Neural cell (in vitro differentiated cells): ENCODE measurements at regions not wholly inside any gene's neighbourhood (a gene's known extent, or its start where the extent isn't known, plus 50 kb on each side); places are given as distances from the start of the nearest gene placed in this dataset.
"Not testable (repeated sequence)": the region's sequence is repeated elsewhere in the genome, so short reads cannot be mapped to it uniquely, and the experiment has no call there.

Experiments
- H2AFZ ChIP-seq: fragments of 200-600, 300-800 bp; sonication (generic), shearing (Covaris generic); 2 replicates; pipeline ENCODE4 v1.6.0; 2014; ENCODE audit warnings: low read depth, mild to moderate bottlenecking, antibody characterized with exemption, low read length, moderate library complexity
- H3F3A ChIP-seq: fragments of 200-600 bp; shearing (Covaris generic); 2 replicates; pipeline ENCODE4 v1.6.1; 2016; ENCODE audit warnings: mild to moderate bottlenecking, moderate library complexity, mixed read lengths, antibody characterized with exemption, low read length; ENCODE audit not compliant: insufficient read depth, poor library complexity, severe bottlenecking
- H3K27ac ChIP-seq: fragments of 200-600, 300-800 bp; sonication (generic), shearing (Covaris generic); 2 replicates; pipeline ENCODE4 v1.5.1; 2014; ENCODE audit warnings: mild to moderate bottlenecking, low read length, moderate library complexity
- H3K27me3 ChIP-seq: fragments of 300-800, 200-600 bp; sonication (generic), shearing (Covaris generic); 2 replicates; pipeline ENCODE4 v1.6.0; 2014; ENCODE audit warnings: mild to moderate bottlenecking, low read depth, low read length, moderate library complexity; ENCODE audit not compliant: insufficient read depth
- H3K36me3 ChIP-seq: fragments of 300-800, 200-600 bp; sonication (generic), shearing (Covaris generic); 2 replicates; pipeline ENCODE4 v1.5.1; 2014; ENCODE audit warnings: mild to moderate bottlenecking, antibody characterized with exemption, low read length, moderate library complexity; ENCODE audit not compliant: insufficient read depth
- H3K4me2 ChIP-seq: fragments of 300-800, 200-600 bp; sonication (generic), shearing (Covaris generic); 2 replicates; pipeline ENCODE4 v1.6.0; 2014; ENCODE audit warnings: mild to moderate bottlenecking, low read length
- H3K4me3 ChIP-seq: fragments of 300-800, 200-600 bp; sonication (generic), shearing (Covaris generic); 2 replicates; pipeline ENCODE4 v1.5.1; 2014; ENCODE audit warnings: mild to moderate bottlenecking, low read length, moderate library complexity
- H3K79me2 ChIP-seq: fragments of 200-600 bp; shearing (Covaris generic); replicated peaks from 2 replicates; pipeline ENCODE4 v1.6.0; 2014; ENCODE audit warnings: mild to moderate bottlenecking, low read length, moderate library complexity; ENCODE audit not compliant: insufficient read depth
- H3K9ac ChIP-seq: fragments of 300-800, 200-600 bp; sonication (generic), shearing (Covaris generic); 2 replicates; pipeline ENCODE4 v1.6.1; 2016; ENCODE audit warnings: mild to moderate bottlenecking, low read length, mixed read lengths
- H3K9me2 ChIP-seq: fragments of 200-600 bp; shearing (Covaris generic); 2 replicates; pipeline ENCODE4 v1.6.1; 2016; ENCODE audit warnings: mild to moderate bottlenecking, low read length, mixed read lengths; ENCODE audit not compliant: insufficient read depth
- H3K9me3 ChIP-seq: fragments of 200-600, 300-800 bp; sonication (generic), shearing (Covaris generic); 2 replicates; pipeline ENCODE4 v1.6.1; 2016; ENCODE audit warnings: mild to moderate bottlenecking, mixed run types, low read length, moderate library complexity, mixed read lengths
- H4K20me1 ChIP-seq: fragments of 200-600 bp; shearing (Covaris generic); 2 replicates; pipeline ENCODE4 v1.6.1; 2016; ENCODE audit warnings: mild to moderate bottlenecking, mixed run types; ENCODE audit not compliant: insufficient read depth
- CTCF ChIP-seq: fragments of 450-650 bp; IDR thresholded peaks from 2 replicates; pipeline ENCODE4 v1.5.1; 2014; ENCODE audit warnings: antibody characterized with exemption, mild to moderate bottlenecking, moderate library complexity; ENCODE audit not compliant: poor library complexity, severe bottlenecking
- EP300 ChIP-seq: fragments of 450-650 bp; conservative IDR thresholded peaks from 2 replicates; pipeline ENCODE4 v1.6.1; 2014; ENCODE audit warnings: antibody characterized with exemption, mild to moderate bottlenecking, moderate library complexity; ENCODE audit not compliant: poor library complexity, severe bottlenecking
- EZH2 ChIP-seq: fragments of 200-600, 300-800 bp; shearing (Covaris generic), sonication (generic); IDR thresholded peaks from 2 replicates; pipeline ENCODE4 v1.6.1; 2014; ENCODE audit warnings: antibody characterized with exemption, low read length, borderline replicate concordance, mild to moderate bottlenecking; ENCODE audit not compliant: insufficient read depth, poor library complexity, severe bottlenecking
- MXI1 ChIP-seq: fragments of 450-650 bp; conservative IDR thresholded peaks from 2 replicates; pipeline ENCODE4 v1.6.1; 2014; ENCODE audit warnings: antibody characterized with exemption, mild to moderate bottlenecking; ENCODE audit not compliant: poor library complexity, severe bottlenecking
- POLR2AphosphoS5 ChIP-seq: IDR thresholded peaks from 2 replicates; pipeline ENCODE4 v1.6.1; 2012
- RAD21 ChIP-seq: fragments of 450-650 bp; conservative IDR thresholded peaks from 2 replicates; pipeline ENCODE4 v1.6.1; 2014; ENCODE audit warnings: antibody characterized with exemption, mild to moderate bottlenecking, moderate library complexity
- REST ChIP-seq: IDR thresholded peaks from 2 replicates; pipeline ENCODE4 v1.6.1; 2012; ENCODE audit warnings: borderline replicate concordance
- SMC3 ChIP-seq: fragments of 450-650 bp; conservative IDR thresholded peaks from 2 replicates; pipeline ENCODE4 v1.6.1; 2014; ENCODE audit warnings: antibody characterized with exemption, mild to moderate bottlenecking, moderate library complexity; ENCODE audit not compliant: poor library complexity
- TAF1 ChIP-seq: IDR thresholded peaks from 2 replicates; pipeline ENCODE4 v1.6.1; 2012; ENCODE audit warnings: low read depth

GRCh38 chr11:39745401-39745800, 1714.1 kb downstream of the LRRC4C start:
- Histone ChIP-seq H3K9me3 (no peaks in the 10 kb centered on the region), H2AFZ (no peak overlapping the region), H3K27ac (no peak overlapping the region), H3K79me2 (no peaks in the 10 kb centered on the region), H3K4me3 (no peak overlapping the region), H3K4me2 (no peak overlapping the region), H4K20me1 (no peaks in the 10 kb centered on the region), H3K36me3 (no peaks in the 10 kb centered on the region), H3F3A (no peaks in the 10 kb centered on the region), H3K9me2 (no peaks in the 10 kb centered on the region), H3K9ac (no peak overlapping the region), H3K27me3 (no peaks in the 10 kb centered on the region)
- TF ChIP-seq MXI1 (no peak), EZH2 (no peak), EP300 (no peak), POLR2AphosphoS5 (no peak), RAD21 (no peak), REST (no peak), CTCF (no peak), SMC3 (no peak), TAF1 (no peak)

GRCh38 chr11:39741066-39741465, 1718.4 kb downstream of the LRRC4C start:
- TF ChIP-seq CTCF (no peak), TAF1 (no peak), REST (no peak), POLR2AphosphoS5 (no peak), EZH2 (no peak), RAD21 (no peak), SMC3 (no peak), MXI1 (no peak), EP300 (no peak)
- no peak overlapping the region for H3K4me2 ChIP-seq
- H3K4me3 ChIP-seq: no peak overlapping the region
- no peaks in the 10 kb centered on the region for H3F3A ChIP-seq
- no peaks in the 10 kb centered on the region for H3K27me3 ChIP-seq
- no peaks in the 10 kb centered on the region for H3K9me2 ChIP-seq
- no peaks in the 10 kb centered on the region for H4K20me1 ChIP-seq
- no peak overlapping the region for H2AFZ ChIP-seq
- no peaks in the 10 kb centered on the region for H3K79me2 ChIP-seq
- H3K9ac ChIP-seq: no peak overlapping the region
- H3K27ac ChIP-seq: no peak overlapping the region
- no peaks in the 10 kb centered on the region for H3K36me3 ChIP-seq
- no peaks in the 10 kb centered on the region for H3K9me3 ChIP-seq

GRCh38 chr11:39736351-39736750, 1723.1 kb downstream of the LRRC4C start:
- not testable (repeated sequence) for H3F3A ChIP-seq, H4K20me1 ChIP-seq, H3K36me3 ChIP-seq, H3K9me2 ChIP-seq, H3K4me2 ChIP-seq, H2AFZ ChIP-seq, H3K9ac ChIP-seq, H3K27me3 ChIP-seq, H3K4me3 ChIP-seq, H3K79me2 ChIP-seq, H3K27ac ChIP-seq, H3K9me3 ChIP-seq
